HEK293T (cell line): ENCODE measurements at regions not wholly inside any gene's neighbourhood (a gene's known extent, or its start where the extent isn't known, plus 50 kb on each side); places are given as distances from the start of the nearest gene placed in this dataset.

ENCODE experiments used
- BHLHE40 ChIP-seq: fragments of 450-650 bp; IDR thresholded peaks from 2 replicates; pipeline ENCODE4 v1.6.1; 2016; ENCODE audit warnings: mild to moderate bottlenecking, moderate library complexity, borderline replicate concordance
- L3MBTL2 ChIP-seq: fragments of 450-650 bp; conservative IDR thresholded peaks from 2 replicates; pipeline ENCODE4 v1.6.1; 2016; ENCODE audit warnings: mild to moderate bottlenecking

GRCh38 chr7:110587294-110587693 is 503.6 kb upstream of the LRRN3 start:
- TF ChIP-seq L3MBTL2 (no peak), BHLHE40 (no peak)
